ENCODE measurements at regions not wholly inside any gene's neighbourhood (a gene's known extent, or its start where the extent isn't known, plus 50 kb on each side); places are given as distances from the start of the nearest gene placed in this dataset.

DNA sequence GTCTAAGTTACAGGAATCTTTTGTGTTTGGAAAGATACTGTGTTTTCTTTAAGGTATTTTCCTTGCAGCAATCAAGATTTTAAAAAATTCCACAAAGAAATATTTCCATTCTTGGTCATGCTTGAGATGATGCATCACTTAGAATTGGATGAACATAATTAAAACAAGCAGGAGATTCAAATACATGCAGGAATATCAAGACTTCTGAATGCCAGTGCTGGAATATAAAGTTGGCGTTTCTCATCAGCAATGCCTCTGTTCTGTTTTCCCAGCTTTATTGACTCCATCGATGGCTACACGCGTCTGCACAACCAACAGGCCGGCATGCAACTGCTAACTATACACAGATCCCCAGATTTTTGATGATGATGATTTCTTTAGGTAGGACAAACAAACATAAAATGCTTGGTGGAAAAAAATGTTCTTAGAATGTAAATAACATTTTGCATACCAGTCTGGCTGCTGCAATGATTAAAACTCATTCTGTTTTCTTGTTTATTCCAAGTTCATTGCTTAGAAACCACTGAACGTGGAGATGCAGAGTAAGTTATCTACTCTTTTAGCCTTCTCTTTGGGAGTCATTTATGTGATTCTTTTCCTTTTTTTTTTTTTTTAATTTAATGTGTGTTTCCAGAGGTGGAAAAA is 91.3 kb upstream of the FAM171A1 start:
- DNase-seq (ENCODE audit: low spot score): no peak
- no peak for FAIRE-seq

DNA sequence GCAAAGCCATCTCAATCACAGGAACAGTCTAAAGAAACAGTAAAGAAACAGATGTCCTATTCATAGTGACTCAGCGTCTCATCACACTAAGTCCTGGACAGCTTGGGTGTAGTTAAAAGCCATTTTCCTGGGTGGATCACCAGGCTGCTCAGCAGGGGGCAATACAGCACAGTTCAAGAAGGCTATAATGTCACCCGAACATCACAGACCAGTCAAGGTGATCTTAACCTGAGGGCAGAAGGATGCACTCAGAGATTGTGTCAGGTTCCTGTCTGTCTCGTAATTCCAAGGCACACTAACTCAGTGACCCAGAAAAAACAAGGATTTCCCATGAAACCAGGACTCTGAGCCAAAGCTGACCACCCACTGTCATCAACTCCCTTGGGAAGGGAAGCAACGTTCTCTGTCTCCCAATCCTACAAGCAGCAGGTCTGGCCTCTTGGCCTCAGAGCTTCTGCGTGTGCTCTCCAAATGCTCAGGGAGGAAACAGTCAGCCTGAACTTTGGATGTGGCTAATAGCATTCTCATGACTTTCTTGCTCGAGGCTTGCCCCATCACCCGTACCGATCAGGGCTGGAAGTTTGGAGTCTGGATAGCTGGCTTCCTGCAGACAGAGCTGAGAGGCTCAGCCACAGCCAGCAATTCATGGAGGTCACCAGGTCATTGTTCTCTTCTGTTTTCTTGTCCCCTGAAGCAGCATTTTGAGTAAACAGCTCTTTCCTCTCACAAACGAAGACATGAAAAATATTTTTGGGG is 90.4 kb upstream of the FAM171A1 start:
- DNase-seq (ENCODE audit: low spot score): peak; percentile 40
- no peak for FAIRE-seq

DNA sequence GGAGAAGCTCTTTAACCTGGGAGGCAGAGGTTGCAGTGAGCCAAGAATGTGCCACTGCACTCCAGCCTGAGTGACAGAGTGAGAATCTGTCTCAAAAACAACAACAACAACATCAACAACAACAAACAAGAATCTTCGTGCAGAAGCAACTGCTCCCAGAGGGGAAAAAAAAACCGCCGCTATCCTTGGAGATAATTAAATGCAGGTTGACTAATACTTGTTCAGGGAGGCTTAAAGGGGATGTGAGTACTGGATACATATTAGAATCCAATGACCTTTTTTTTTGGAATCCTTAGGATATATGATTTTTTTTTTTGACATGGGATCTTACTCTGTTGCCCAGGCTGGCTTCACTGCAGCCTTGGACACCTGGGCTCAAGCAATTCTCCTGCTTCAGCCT is 89.6 kb upstream of the FAM171A1 start:
- no peak for DNase-seq (ENCODE audit: low spot score)
- FAIRE-seq: no peak

DNA sequence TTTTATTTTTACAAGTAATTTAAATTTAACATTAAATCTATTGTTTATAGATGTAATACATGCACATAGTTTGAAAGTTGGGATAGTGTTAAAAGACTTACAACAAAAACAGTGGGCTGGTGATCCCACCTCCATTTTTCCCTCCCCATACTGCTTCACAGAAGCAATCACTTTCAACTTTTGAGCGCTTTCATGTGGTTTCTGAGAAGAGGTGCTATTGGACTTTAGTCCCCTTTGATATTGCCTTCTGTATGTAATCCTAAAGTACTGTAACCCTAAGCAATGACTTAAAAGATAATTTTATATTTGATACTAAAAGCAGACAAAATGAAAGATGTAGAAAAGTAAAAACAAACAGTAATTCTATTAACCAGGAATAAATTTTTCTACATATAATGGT is 88.1 kb upstream of the FAM171A1 start:
- DNase-seq (ENCODE audit: low spot score): no peak
- FAIRE-seq: peak; percentile 55

DNA sequence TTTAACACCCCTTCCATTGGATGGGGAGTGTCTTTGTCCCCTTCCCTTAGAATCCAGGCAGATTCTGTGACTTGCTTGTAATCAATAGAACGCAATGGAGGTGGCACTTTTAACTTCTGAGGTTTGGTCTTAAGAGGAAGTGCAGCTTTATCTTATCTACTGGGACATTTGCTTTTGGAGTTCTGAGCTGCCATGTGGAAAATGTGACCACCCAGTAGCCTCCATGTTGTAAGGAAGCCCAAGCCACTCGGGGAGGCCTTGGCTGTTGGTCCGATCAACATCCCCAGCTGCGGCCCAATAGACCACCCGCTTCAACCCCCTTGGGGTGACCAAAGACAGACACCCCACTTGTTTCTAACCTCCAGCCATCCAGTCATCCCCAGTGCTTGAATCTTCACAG is 86.3 kb upstream of the FAM171A1 start:
- DNase-seq (ENCODE audit: low spot score) (no peak), FAIRE-seq (no peak)

DNA sequence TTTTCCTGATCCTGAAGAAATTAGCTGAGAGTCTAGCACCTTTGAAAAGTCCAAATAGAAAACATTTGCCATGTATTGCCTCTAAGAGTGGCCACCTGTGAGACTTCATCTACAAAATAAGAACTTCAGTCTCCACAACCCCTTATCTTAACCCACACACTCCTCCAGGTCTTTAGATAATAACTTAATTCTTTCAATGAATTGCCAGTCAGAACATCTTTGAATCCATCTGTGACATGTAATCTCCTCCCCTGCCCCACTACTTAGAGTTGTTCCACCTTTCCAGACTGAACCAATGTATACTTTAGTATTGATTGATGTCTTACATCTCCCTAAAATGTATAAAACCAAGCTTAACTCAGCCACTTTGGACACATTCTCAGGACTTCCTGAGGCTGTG is 84.4 kb upstream of the FAM171A1 start:
- no peak for FAIRE-seq
- no peak for DNase-seq (ENCODE audit: low spot score)

DNA sequence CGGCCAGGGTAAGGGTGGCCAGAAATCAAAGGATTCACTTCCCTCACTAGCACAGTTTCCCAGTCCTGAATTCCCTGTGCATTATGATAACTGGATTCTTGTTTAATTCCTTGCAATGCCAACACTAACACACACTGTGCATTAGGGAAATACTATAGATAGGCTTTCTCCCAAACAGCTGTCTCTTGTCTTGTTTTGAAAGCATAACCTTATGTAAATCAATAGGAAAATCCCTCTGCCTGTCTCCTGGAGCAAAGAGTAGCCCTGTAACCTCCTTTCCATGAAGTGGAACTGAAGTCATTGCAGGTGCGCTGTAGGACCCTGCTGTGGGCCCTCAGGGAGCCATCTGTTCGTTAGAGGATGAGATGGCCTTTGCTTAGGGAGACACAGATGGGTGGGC is 82.8 kb upstream of the FAM171A1 start:
- FAIRE-seq: no peak
- no peak for DNase-seq (ENCODE audit: low spot score)

DNA sequence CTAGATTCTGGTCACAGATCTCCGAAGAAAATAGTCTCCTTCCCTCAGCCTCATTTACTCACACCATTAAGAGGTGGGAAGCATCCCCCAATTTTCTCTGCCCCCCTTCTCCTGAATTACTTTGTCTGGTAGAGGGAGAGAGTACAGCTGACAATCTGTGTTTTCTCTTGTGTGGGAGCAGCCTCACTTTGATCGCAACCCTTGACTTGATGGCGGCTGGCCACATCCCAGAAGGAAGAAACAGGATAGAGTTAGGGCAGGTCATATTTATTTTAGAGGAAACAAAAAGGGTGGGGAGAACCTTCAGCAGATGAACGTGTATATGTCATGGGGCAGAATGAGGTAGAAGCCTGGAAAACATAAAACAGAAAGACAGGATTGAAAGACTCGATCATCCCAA is 82.4 kb upstream of the FAM171A1 start:
- no peak for DNase-seq (ENCODE audit: low spot score)
- FAIRE-seq: no peak

DNA sequence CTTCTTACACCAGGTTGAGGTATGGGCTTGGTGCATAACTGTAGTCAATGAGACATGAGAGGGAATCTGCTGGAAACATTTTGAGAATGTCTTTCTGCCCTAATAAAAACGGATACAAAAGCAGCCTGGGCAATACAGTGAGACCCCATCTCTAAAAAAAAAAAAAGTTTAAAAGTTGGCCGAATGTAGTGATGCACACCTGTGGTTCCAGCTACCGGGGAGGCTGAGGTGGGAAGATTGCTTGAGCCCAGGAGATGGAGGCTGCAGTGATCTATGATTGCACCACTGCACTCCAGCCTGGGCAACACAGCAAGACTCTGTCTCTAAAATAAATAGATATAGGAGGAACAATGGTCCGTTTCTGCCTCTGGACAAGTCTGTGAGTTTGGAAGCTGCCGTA is 81.5 kb upstream of the FAM171A1 start:
- no peak for FAIRE-seq
- DNase-seq (ENCODE audit: low spot score): no peak

DNA sequence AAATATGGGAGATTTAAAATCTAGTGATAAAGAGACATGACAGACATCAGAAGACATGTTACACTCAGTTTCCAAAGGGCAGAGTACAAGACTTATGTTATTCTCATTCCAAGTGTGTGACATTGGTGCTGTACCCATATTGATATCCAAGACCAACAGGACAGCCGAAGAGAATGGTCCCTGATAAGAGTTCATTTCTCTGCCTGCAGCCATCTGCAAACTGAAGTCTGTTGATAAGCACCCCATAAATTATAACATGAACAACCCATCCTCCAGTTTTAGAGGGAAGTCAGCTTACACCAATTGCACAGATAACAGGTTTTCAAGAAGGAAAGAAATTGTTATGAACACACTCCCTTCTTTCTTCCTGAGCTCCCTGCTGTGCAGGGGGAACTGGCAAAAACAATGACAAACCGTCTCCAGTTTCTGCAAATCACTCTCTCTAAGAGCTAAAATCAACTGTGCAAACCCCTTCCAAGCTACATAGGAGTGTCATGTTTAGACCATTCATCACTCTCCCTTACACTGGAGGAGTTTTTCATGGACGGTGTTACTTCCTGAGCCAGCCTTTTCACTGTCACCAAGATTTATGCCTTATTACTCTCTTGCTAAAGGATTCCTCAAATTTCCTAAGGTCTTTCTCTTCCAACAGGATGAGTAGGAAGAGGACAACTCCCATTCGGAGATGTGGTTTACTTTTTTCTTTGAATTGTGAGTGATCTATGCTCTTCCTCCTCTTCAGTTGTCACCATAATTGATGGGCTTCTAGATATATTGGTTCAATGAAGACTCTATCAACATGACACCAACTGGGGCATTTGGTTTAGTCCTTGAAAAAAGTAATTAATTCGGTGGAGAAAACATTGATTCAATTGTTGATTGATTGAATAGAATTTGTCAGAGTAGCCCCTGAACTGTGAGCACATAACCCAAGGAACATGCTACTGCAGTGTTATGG is 80.3 kb upstream of the FAM171A1 start:
- no peak for FAIRE-seq
- no peak for DNase-seq (ENCODE audit: low spot score)

DNA sequence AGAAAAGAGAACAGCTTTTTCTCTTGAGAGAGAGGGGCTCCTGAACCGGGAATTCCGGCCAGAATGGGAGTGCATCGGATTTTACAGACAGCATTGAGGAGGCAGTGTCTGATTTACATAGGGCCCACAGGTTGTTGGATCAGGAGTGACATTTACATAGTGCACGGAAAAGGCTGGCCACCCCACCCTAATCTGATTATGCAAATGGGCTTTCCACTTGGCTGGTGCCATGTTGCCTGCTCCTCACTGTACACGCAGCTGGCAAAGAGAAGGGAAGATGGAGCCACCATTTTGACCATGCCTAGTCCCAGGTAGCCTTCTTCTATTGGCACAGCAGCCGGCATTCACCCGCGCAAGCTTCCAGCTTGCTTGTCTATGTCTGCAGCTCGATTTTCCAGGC is 77.5 kb upstream of the FAM171A1 start:
- FAIRE-seq (no peak), DNase-seq (ENCODE audit: low spot score) (no peak)

DNA sequence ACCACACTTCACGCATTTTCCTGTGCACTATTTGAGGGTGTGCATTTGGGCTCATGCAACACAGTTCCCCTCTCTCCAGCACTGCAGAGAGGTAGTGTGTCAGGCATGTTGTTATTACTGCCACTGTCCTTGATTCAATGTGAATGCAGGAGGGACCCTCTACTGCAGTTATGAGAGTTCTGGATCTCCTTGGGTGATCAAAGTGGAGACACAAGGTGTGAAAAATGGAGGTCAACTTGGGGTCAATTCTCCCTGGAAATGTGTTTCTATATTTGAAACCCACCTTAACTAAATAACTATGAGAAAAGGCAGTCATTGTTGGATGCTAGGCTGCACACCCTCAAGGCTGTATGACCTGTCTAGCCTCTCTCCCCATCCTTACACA is 73.9 kb upstream of the FAM171A1 start:
- DNase-seq (ENCODE audit: low spot score): no peak
- FAIRE-seq: no peak

DNA sequence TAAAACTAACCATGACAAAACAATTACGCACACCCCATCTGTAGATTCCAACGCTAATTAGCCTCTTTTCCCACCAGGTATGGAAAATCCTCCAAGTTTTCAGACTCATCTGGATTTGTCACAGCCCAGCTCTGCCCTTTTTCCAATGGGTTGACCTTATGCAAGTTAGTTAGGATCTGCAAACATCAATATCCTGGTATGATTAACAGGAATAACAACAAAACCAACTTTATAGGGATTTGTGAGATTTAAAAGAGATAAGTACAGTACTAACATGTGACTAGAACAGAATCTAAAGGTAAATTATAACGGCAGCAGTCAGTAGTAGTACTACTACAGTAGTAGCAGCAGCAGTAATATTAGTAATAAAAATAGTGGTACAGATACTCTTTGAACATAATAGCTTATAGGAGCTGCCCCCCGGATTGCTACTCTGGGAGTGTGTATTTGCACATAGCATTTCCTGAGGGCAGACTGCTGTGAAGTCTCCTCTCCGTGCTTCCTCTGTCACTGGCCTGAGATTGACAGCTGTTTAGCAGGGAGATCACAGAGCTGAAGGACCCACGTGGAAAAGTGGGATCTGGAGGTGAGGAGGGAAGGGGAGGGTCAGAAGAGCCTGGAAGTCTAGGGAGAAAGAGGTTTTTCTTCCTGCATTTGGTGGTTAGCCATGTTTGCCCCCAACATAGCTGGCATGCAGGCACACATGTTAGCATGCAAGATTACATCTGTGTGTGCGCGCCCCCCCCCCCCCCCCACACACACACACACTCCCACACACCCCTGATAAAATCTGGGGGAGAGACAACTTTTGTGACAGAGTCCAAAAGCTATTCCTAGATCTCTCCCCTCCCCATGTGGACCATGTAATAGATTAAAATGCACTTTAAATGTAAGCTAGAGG is 73.3 kb upstream of the FAM171A1 start:
- no peak for FAIRE-seq
- no peak for DNase-seq (ENCODE audit: low spot score)

DNA sequence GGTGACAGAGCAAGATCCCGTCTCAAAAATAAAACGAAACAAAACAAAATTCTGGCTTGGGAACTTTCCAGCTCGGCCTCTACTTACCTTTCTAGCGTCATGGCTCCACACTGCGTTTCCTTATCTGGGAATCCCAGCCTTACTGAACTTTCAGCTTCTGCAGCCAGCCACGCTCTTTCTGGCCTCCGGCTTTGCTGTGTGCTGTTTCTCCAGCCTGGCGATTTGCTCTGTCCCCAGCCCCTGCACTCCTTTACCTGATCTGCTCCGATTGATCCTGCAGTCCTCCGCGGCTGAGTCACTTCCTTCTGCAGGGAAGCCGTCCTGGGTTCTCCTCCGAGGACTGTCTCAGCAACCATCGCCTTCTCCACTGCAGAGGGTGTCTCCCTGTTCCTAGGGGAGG is 71.0 kb upstream of the FAM171A1 start:
- FAIRE-seq (no peak), DNase-seq (ENCODE audit: low spot score) (no peak)

DNA sequence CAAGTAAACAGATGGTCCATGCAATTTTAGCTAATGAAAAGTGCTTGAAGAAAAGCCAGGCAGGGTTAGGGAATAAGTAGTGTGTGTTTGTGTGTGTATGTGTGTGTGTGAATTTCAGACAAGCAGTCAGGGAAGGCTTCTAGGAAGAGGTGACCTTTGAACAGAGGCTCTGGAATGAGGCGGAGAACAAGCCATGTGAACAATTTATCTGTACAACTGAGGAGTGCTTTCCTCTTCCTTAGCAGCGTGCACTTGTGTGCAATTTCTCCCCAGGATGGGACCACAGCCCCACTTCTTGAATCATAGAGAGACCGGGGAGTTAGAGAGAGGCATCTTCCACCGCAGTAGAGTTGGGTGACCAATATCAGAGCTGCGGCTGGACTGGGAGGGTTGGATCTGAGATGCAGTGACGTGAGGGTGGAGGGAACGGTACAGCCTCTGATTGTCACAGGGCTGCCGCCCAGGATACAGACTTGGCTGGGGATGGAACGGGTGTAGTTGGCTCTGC is 69.2 kb upstream of the FAM171A1 start:
- DNase-seq (ENCODE audit: low spot score) (no peak), FAIRE-seq (no peak)

DNA sequence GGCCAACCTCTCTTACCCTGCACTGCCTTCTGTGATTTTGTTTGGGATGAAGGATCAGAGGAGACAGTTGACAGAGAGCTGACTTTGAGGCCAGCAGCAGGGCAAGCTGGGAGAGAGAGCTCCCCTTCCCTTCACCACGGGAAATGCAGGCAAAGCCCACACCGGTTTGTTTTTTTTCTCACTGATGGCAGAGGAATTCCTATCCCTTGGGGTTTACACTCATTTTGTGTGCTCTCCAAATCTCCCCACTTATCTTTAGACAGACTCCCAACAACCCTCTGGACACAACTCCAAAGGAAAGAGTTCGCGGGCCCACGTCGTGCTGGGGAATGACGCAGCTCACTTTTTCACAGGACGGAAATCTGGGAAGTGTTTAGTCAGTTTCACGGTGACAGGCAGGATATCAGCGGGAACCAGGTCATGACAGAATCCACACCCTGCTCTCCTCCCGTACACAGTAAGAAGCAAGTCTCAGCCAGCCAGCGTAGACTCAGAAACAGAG is 68.3 kb upstream of the FAM171A1 start:
- DNase-seq (ENCODE audit: low spot score) (no peak), FAIRE-seq (no peak)

DNA sequence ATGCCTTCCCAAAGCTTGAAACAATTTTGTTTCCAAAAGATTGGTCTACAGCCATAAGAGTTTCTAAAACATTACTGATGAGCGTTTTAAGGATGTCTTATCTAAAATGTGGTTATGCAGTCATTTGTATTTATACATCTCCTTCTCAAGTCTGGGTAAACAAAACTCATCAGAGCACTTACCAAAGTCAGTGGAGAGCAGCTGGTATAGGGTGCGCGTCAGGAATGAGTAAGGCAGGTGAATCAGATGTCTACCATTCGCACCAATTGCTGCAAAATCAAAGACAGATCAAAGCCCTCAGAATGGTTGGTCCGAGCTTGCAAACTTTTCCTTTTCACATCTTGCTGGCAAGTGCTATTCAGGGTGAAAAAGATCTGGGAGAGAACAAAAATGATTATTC is 65.6 kb upstream of the FAM171A1 start:
- DNase-seq (ENCODE audit: low spot score) (no peak), FAIRE-seq (no peak)

DNA sequence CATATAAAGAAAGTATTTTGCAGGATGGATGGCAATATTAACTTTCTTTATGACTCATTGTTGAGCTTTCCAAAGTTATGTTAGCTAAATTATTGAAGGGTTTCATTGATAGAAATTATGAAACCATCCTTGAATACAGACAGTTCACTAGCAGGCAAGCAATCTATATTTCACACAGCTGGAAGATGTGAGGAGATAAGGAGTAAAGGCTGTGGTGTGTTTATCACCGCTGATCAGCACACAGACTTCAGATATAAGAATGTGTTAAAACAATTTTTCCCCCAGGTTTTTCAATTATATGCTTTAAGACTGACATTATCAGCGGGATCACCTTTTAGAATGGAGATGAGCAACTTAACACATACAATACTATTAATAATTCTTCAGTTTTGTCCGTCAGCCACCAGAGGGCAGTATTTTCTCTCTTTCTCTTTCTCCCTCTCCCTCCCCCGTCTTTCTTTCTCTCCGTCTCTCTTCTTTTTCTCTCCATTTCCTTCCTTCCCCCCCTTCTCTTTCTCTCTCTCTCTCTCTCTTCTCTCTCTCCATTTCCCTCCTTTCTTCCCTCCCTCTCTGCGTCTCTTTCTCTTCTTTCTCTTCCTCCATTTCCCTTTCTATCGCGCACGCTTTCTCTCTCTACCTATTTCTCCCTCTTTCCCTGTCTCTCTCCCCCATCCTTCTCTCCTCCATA is 62.9 kb upstream of the FAM171A1 start:
- FAIRE-seq (peak; percentile 61), DNase-seq (ENCODE audit: low spot score) (peak; percentile 36)

DNA sequence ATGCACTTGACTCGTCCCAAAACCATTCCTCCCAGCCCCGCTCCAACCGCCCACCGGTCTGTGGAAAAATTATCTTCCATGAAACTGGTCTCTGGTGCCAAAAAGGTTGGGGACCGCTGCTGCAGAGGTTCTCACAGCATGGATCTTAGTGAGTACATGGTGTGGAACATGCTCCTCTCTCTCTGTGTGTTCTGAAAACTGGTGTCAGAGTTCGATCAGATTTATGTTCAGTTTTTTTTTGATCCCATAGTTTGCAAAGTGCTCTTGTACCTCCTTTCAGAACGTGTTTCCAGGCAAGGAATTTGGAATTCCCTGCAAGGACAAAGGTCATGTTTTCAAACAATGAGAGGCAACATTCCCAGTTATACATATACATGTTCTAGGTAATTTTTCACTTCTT is 61.2 kb upstream of the FAM171A1 start:
- no peak for FAIRE-seq
- no peak for DNase-seq (ENCODE audit: low spot score)

Measured in RCC 7860 (cell line).